H1 (cell line): ENCODE measurements at regions not wholly inside any gene's neighbourhood (a gene's known extent, or its start where the extent isn't known, plus 50 kb on each side); places are given as distances from the start of the nearest gene placed in this dataset.

Experiments used
- BACH1 ChIP-seq: IDR thresholded peaks from 2 replicates; pipeline ENCODE4 v1.6.1; 2012; ENCODE audit warnings: low read length, improper control_type of control experiment
- JUN ChIP-seq: IDR thresholded peaks from 2 replicates; pipeline ENCODE4 v1.6.1; 2011; ENCODE audit warnings: low read depth, mild to moderate bottlenecking, improper control_type of control experiment, low read length
- KDM5A ChIP-seq: fragments of 200-600 bp; IDR thresholded peaks from 2 replicates; pipeline ENCODE4 v1.7.1; 2012; ENCODE audit warnings: mild to moderate bottlenecking, low read length, inconsistent platforms, mixed read lengths
- NRF1 ChIP-seq: IDR thresholded peaks from 2 replicates; pipeline ENCODE4 v1.6.1; 2011; ENCODE audit warnings: mild to moderate bottlenecking, low read depth, low read length, improper control_type of control experiment
- TBP ChIP-seq: IDR thresholded peaks from 2 replicates; pipeline ENCODE4 v1.6.1; 2011; ENCODE audit warnings: low read depth, low read length, improper control_type of control experiment
- TF ChIP-seq, protein P1 (sequence below): fragments of 300-600 bp; sonication (generic); IDR thresholded peaks from 2 replicates; pipeline ENCODE4 v1.7.1; 2012; ENCODE audit warnings: low read length, moderate library complexity, mild to moderate bottlenecking, inconsistent platforms; ENCODE audit not compliant: insufficient replicate concordance

DNA sequence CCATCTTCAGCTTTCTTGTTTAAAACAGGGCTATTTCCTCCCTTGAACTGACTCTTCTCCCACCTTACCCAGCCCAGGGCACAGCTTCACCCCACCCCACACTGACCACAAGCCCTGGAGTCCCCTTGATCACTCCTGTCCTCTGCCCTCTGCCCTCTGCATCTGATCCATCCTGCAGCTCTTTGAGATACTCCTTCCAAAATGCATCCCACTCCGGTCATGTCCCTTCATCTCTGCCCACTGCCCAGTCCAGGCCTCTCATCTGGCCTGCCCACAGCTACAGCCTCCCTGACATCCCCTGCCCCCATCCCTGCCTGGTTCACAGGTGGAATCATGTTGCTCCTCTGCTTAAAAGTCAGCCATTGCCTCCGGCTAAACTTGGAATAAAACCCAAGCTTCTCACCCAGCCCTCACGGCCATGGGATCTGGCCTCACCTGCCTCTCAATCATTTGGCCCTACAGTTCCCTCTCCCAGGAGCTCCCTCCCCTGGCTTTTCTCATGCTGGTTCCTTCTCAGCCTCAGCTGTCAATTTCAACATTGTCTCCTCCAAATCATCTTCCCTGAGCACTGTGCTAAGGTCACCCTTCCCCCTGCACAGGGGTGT lies 202.0 kb downstream of the MATN1 start (continued):
- TF ChIP-seq, protein P1, sequence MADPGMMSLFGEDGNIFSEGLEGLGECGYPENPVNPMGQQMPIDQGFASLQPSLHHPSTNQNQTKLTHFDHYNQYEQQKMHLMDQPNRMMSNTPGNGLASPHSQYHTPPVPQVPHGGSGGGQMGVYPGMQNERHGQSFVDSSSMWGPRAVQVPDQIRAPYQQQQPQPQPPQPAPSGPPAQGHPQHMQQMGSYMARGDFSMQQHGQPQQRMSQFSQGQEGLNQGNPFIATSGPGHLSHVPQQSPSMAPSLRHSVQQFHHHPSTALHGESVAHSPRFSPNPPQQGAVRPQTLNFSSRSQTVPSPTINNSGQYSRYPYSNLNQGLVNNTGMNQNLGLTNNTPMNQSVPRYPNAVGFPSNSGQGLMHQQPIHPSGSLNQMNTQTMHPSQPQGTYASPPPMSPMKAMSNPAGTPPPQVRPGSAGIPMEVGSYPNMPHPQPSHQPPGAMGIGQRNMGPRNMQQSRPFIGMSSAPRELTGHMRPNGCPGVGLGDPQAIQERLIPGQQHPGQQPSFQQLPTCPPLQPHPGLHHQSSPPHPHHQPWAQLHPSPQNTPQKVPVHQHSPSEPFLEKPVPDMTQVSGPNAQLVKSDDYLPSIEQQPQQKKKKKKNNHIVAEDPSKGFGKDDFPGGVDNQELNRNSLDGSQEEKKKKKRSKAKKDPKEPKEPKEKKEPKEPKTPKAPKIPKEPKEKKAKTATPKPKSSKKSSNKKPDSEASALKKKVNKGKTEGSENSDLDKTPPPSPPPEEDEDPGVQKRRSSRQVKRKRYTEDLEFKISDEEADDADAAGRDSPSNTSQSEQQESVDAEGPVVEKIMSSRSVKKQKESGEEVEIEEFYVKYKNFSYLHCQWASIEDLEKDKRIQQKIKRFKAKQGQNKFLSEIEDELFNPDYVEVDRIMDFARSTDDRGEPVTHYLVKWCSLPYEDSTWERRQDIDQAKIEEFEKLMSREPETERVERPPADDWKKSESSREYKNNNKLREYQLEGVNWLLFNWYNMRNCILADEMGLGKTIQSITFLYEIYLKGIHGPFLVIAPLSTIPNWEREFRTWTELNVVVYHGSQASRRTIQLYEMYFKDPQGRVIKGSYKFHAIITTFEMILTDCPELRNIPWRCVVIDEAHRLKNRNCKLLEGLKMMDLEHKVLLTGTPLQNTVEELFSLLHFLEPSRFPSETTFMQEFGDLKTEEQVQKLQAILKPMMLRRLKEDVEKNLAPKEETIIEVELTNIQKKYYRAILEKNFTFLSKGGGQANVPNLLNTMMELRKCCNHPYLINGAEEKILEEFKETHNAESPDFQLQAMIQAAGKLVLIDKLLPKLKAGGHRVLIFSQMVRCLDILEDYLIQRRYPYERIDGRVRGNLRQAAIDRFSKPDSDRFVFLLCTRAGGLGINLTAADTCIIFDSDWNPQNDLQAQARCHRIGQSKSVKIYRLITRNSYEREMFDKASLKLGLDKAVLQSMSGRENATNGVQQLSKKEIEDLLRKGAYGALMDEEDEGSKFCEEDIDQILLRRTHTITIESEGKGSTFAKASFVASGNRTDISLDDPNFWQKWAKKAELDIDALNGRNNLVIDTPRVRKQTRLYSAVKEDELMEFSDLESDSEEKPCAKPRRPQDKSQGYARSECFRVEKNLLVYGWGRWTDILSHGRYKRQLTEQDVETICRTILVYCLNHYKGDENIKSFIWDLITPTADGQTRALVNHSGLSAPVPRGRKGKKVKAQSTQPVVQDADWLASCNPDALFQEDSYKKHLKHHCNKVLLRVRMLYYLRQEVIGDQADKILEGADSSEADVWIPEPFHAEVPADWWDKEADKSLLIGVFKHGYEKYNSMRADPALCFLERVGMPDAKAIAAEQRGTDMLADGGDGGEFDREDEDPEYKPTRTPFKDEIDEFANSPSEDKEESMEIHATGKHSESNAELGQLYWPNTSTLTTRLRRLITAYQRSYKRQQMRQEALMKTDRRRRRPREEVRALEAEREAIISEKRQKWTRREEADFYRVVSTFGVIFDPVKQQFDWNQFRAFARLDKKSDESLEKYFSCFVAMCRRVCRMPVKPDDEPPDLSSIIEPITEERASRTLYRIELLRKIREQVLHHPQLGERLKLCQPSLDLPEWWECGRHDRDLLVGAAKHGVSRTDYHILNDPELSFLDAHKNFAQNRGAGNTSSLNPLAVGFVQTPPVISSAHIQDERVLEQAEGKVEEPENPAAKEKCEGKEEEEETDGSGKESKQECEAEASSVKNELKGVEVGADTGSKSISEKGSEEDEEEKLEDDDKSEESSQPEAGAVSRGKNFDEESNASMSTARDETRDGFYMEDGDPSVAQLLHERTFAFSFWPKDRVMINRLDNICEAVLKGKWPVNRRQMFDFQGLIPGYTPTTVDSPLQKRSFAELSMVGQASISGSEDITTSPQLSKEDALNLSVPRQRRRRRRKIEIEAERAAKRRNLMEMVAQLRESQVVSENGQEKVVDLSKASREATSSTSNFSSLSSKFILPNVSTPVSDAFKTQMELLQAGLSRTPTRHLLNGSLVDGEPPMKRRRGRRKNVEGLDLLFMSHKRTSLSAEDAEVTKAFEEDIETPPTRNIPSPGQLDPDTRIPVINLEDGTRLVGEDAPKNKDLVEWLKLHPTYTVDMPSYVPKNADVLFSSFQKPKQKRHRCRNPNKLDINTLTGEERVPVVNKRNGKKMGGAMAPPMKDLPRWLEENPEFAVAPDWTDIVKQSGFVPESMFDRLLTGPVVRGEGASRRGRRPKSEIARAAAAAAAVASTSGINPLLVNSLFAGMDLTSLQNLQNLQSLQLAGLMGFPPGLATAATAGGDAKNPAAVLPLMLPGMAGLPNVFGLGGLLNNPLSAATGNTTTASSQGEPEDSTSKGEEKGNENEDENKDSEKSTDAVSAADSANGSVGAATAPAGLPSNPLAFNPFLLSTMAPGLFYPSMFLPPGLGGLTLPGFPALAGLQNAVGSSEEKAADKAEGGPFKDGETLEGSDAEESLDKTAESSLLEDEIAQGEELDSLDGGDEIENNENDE: no peak
- no peak for TF ChIP-seq BACH1
- TF ChIP-seq JUN: no peak
- TF ChIP-seq TBP: no peak
- no peak for TF ChIP-seq KDM5A
- no peak for TF ChIP-seq NRF1
